ENCODE measurements at regions not wholly inside any gene's neighbourhood (a gene's known extent, or its start where the extent isn't known, plus 50 kb on each side); places are given as distances from the start of the nearest gene placed in this dataset.

DNA sequence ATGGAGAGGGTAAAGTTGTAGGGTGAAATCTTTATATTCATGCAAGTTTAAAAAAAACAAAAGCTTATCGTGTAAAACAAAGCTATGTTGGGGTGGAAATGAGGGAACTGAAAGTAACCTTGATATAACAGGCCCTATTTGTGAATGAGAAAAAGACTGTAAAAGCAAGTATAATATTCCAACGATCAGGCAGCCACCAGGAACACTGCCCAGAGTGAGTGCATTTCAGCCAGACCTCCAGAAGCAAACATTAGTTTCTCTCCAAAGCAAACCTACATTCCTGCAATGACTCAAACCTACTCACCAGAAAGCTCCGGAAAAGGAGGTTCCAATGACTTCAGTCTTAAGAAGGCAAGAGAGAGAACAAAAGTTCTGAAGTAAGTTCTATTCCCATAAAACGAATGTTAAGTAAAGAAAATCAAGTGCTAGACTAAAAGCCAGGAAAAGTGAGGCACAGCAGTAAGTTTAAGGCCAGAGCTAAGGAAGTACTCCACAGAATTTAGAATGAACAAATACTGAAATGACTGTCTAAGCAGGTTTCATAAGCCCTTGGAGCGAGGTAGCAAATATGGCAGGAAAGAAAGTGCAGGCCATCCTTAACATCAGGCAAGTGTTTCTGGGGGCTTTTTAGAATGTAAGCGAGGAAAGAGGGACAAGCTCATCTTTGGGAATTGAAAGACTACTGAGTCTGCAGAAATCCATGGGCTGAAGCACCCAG is 493.1 kb downstream of the XPNPEP1 start:
- TF ChIP-seq, protein P1, sequence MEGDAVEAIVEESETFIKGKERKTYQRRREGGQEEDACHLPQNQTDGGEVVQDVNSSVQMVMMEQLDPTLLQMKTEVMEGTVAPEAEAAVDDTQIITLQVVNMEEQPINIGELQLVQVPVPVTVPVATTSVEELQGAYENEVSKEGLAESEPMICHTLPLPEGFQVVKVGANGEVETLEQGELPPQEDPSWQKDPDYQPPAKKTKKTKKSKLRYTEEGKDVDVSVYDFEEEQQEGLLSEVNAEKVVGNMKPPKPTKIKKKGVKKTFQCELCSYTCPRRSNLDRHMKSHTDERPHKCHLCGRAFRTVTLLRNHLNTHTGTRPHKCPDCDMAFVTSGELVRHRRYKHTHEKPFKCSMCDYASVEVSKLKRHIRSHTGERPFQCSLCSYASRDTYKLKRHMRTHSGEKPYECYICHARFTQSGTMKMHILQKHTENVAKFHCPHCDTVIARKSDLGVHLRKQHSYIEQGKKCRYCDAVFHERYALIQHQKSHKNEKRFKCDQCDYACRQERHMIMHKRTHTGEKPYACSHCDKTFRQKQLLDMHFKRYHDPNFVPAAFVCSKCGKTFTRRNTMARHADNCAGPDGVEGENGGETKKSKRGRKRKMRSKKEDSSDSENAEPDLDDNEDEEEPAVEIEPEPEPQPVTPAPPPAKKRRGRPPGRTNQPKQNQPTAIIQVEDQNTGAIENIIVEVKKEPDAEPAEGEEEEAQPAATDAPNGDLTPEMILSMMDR (IDR thresholded peaks at IDR 0.05; ENCODE audit: low read length) = no peak
- no peak for TF ChIP-seq EZH2 (IDR thresholded peaks at IDR 0.05; ENCODE audit: borderline replicate concordance, low read length)

Data from OCI-LY1 (cell line).